GM12875 (cell line): ENCODE measurements at regions not wholly inside any gene's neighbourhood (a gene's known extent, or its start where the extent isn't known, plus 50 kb on each side); places are given as distances from the start of the nearest gene placed in this dataset.

Experiments used
- H3K4me3 ChIP-seq: one replicate; pipeline ENCODE4 v1.5.1; 2011; ENCODE audit warnings: low read depth, low read length, control low read depth
- TF ChIP-seq, protein P1 (sequence below): IDR thresholded peaks from 2 replicates; pipeline ENCODE4 v1.5.1; 2011; ENCODE audit warnings: low read depth, mild to moderate bottlenecking, control low read depth, inconsistent platforms, low read length, moderate library complexity, borderline replicate concordance; ENCODE audit not compliant: insufficient read depth

DNA sequence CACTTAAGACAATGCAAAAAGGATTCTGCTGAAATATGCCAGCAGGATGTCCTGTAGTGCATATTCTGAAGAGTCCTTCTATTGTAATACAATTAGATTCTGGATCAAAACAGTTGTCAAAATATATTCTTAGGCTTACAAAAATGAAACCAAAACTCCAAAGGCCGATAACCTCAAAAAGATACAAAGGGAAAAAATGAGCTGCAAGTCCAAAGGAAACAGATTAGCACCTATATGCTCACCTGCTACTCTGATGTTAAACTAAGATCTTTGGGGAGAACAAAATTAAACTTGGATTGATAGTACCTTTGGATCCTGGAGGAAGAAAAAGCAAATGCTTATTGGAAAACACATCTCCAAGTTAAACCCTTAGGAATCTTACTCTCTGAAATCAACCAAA lies 397.1 kb downstream of the SPATA31D1 start:
- no peak overlapping the region for H3K4me3 ChIP-seq

DNA sequence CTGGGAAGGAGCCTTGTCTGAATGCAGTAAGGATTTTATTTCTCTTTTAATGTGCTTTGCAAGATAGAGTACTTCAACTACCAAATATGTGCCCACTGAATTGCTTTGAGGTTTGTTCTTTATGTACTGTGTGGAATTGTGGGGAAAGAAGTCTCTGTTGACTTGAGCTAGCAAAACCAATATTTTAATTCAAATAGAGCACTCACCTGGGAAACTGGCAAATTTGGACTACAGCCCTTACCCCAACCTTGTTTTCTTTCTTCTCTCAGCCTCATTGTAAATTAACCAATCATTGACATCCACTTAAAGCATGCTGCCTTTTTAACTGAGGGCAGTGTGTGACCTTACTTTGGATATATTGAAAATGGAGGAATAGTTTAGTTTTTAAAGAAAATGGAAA lies 409.0 kb downstream of the SPATA31D1 start:
- TF ChIP-seq, protein P1, sequence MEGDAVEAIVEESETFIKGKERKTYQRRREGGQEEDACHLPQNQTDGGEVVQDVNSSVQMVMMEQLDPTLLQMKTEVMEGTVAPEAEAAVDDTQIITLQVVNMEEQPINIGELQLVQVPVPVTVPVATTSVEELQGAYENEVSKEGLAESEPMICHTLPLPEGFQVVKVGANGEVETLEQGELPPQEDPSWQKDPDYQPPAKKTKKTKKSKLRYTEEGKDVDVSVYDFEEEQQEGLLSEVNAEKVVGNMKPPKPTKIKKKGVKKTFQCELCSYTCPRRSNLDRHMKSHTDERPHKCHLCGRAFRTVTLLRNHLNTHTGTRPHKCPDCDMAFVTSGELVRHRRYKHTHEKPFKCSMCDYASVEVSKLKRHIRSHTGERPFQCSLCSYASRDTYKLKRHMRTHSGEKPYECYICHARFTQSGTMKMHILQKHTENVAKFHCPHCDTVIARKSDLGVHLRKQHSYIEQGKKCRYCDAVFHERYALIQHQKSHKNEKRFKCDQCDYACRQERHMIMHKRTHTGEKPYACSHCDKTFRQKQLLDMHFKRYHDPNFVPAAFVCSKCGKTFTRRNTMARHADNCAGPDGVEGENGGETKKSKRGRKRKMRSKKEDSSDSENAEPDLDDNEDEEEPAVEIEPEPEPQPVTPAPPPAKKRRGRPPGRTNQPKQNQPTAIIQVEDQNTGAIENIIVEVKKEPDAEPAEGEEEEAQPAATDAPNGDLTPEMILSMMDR = no peak
- no peak overlapping the region for H3K4me3 ChIP-seq

More for the DNA sequence above, 397.1 kb downstream of the SPATA31D1 start:
- TF ChIP-seq, protein P1 = no peak

DNA sequence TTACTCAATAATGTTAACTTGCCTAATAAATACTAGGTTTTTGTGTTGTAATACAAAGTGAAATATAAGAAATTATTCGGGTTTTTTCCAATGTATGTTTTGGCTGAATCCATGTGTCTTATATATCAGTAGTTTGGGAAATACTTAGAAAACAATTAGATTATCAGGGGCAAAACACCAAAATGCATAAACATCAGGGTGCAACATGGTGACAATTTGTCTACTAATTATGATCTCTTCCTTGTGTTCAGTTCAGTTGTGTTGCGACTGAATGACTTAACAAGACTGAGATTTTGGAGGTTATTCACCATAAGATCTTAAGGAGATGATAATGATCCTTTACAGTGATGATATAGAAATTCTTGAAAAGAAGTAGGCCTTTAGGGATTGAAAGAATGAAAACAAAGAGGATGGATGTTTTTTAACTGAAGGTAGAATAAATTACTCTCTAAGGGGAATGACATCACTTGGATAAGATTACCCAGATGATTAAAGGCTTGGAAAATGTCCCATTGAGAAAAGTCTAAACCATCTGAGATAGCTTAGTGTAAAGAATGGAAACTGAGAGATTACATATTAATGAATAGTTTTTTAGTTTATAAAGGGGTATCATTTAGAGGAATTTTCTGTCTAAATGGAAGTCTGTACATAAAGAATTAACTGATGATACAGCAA lies 415.8 kb downstream of the SPATA31D1 start:
- no peak overlapping the region for H3K4me3 ChIP-seq
- TF ChIP-seq, protein P1 = no peak

DNA sequence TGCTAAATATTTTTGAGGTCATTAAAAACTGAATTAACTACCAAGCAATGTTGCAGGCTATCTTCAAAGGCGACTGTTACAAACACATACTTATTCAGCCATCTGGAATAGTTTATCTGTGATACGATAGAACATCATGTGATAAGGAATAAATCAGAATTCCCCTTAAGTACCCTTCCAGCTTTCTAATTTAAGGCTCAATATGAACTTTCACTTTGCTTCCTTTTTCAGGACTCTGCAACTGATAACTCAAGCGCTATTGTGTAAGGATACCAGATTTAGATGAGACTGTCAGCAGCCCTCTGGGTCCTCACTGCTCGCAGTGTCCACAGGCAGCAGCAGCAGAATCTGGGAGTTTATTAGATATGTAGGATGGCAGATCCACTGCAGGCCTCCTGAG lies 416.3 kb downstream of the SPATA31D1 start:
- H3K4me3 ChIP-seq = no peak overlapping the region
- TF ChIP-seq, protein P1 = no peak

DNA sequence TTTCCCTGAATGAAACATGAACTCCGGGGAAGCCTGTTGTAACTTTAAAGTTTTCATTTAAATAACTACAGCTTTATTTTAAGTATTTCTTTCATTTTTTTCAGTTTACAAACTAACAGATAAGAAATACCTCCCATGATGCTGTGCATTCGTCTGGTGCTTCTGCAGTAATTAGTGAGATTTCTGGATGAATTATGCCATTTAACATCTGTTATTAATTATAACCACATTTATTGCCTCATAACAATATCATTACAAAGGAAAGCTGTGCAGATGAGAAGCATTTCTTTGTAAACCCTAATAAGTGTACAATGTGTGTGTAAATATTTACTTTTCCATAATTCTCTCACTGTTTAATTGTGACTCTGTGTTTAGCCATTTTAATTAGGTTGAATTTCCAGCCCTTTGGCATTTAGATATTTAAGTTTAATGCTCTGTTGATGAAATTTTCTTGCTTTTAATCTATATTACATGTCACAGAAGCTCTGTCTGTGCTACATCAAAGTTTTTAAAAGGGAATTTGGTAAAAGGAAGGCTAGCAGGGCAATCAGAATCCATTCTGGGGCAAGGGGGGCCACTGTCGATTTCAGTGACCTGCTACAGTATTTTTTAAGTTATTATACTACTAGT lies 418.0 kb downstream of the SPATA31D1 start:
- no peak overlapping the region for H3K4me3 ChIP-seq
- TF ChIP-seq, protein P1 = no peak

DNA sequence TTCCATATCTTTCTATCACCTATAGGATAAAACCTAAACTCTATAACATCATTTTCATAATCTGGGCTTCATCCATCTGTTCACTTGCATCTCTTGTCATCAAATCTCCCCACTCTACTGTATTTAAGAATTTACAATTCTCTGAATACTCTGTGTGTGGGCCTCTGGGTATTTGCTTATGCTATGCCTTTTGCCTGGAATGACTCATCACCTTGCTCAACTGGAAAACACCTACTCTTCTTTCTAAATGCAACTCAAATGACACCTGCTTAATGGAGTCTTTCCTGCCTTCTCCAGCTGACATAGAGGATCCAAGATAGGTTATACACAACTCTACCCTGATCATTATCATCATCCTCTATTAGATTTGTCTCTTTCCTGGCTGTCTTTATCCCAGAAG lies 421.7 kb downstream of the SPATA31D1 start:
- TF ChIP-seq, protein P1 = no peak

DNA sequence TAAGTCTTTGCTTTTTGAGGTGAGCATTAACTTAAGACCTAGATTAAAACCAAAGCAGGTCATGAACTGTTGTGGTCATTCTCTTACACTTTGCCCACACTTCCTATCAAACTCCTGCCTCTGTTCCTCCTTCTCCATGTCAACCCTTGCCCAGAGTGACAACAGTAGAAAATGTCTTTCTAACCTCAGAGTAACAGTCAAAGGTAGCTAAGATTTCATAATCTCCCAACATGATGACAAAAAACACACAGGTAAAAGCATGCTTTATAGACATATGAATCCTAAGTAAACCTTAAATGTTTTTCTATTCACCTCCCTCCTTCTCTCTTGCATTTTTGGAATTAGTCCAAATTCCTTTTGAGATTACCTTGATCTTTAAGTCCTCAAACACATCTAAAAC lies 422.3 kb downstream of the SPATA31D1 start:
- H3K4me3 ChIP-seq = no peak overlapping the region
- TF ChIP-seq, protein P1 = no peak

More for the DNA sequence above, 421.7 kb downstream of the SPATA31D1 start:
- no peak overlapping the region for H3K4me3 ChIP-seq
